GM12865 (cell line): ENCODE measurements at regions not wholly inside any gene's neighbourhood (a gene's known extent, or its start where the extent isn't known, plus 50 kb on each side); places are given as distances from the start of the nearest gene placed in this dataset.

Experiments used
- DNase-seq: peaks from one replicate; pipeline ENCODE4 v3.0.0; 2010; ENCODE audit warnings: low read depth
- H3K4me3 ChIP-seq: 2 replicates; pipeline ENCODE4 v1.5.1; 2011; ENCODE audit warnings: mild to moderate bottlenecking, low read depth, low read length, control low read depth
- TF ChIP-seq, protein P1 (sequence below): IDR thresholded peaks from 2 replicates; pipeline ENCODE4 v1.5.1; 2011; ENCODE audit warnings: low read length, control low read depth, low read depth, inconsistent platforms; ENCODE audit not compliant: insufficient read depth; ENCODE audit errors: missing control alignments

- DNase-seq = peak; percentile 8
- no peak overlapping the region for H3K4me3 ChIP-seq
- TF ChIP-seq, protein P1, sequence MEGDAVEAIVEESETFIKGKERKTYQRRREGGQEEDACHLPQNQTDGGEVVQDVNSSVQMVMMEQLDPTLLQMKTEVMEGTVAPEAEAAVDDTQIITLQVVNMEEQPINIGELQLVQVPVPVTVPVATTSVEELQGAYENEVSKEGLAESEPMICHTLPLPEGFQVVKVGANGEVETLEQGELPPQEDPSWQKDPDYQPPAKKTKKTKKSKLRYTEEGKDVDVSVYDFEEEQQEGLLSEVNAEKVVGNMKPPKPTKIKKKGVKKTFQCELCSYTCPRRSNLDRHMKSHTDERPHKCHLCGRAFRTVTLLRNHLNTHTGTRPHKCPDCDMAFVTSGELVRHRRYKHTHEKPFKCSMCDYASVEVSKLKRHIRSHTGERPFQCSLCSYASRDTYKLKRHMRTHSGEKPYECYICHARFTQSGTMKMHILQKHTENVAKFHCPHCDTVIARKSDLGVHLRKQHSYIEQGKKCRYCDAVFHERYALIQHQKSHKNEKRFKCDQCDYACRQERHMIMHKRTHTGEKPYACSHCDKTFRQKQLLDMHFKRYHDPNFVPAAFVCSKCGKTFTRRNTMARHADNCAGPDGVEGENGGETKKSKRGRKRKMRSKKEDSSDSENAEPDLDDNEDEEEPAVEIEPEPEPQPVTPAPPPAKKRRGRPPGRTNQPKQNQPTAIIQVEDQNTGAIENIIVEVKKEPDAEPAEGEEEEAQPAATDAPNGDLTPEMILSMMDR = no peak
These were observed 265.5 kb downstream of the CYRIA start for GRCh38 chr2:16400127-16400623.

- TF ChIP-seq, protein P1 = no peak
- DNase-seq = no peak
- H3K4me3 ChIP-seq = no peak overlapping the region
These were observed 267.1 kb downstream of the CYRIA start for GRCh38 chr2:16398486-16399043.

DNA sequence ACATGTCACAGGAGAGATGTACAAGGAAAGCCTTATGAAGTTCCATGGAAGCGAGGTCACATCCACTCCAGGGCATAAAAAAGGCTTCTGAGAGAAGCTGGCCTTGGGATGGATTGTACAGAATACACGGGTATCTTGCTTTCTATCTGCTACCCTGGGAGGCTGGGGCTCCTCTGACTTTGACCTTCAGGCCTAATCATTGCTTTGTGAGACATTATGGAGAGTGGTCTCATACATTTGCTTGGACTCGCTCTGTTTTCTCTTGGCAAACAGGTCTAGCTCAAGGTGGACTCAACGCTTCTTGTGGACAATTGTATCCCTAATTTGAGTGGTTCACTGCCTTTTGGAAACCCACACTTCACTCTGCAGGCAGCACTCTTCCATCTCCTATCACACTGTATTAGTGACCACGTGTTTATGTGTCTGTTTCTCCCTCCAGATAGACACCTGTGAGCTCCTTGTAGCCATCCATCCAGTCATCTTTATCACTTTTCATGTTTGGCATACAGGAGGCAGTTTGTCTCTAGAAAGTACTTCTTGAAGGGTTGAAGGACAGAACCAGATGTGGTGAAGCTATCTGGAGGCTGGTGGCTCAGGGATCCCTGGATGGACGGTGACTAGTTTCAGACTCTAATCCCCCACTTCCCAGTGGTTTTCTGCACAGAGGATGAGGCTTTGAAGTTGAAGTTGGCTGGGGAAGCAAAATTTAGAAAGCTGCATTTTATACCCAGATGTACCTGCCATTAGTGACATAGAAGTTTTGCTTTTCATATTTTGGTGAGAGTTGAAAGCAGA lies 267.8 kb downstream of the CYRIA start:
- no peak overlapping the region for H3K4me3 ChIP-seq
- TF ChIP-seq, protein P1 = no peak
- no peak for DNase-seq

GRCh38 chr2:16396986-16397385 lies 268.6 kb downstream of the CYRIA start:
- no peak overlapping the region for H3K4me3 ChIP-seq
- no peak for DNase-seq
- TF ChIP-seq, protein P1 = no peak

GRCh38 chr2:16396171-16396570 lies 269.5 kb downstream of the CYRIA start:
- TF ChIP-seq, protein P1 = no peak
- no peak overlapping the region for H3K4me3 ChIP-seq
- no peak for DNase-seq

GRCh38 chr2:16395601-16396000 lies 270.0 kb downstream of the CYRIA start:
- DNase-seq = no peak
- H3K4me3 ChIP-seq = no peak overlapping the region
- TF ChIP-seq, protein P1 = no peak
